ENCODE measurements at regions not wholly inside any gene's neighbourhood (a gene's known extent, or its start where the extent isn't known, plus 50 kb on each side); places are given as distances from the start of the nearest gene placed in this dataset.

DNA sequence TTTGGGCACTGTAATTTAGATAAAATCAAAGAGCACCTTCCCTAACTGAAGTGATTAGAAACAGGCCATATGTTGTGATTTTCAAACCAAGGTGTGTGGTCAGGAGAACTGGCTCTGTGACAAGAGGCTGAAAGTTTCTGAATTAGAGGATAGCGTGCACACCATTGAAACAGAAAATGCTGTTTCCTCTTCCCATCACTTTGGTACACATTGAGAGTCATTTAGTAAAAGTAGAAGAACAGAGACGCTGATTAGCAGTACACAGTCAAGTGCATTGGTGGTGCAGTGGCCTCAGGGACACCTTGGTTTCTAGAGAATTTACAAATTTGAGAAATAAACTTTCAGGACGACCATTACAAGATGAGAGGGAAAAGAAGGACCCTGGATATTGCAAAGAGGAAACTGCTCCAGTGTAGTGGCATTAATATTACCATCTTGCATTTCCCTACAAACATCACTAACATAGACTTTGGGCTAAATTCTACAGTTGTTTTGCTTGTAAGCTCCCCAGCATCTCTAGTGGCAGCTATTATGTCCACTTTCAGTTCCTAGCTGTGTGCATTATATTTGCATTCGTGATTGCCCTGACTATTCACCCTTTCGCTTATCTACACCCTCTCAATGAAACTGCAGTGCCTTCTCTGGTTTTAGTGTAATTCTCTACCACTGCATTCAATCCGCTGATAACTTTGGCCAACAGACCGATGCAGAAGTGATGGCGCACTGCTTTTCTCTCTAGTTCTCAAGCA, 728.1 kb upstream of the GRM7 start:
- TF ChIP-seq, protein P1, sequence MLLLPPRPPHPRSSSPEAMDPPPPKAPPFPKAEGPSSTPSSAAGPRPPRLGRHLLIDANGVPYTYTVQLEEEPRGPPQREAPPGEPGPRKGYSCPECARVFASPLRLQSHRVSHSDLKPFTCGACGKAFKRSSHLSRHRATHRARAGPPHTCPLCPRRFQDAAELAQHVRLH (CRISPR knock-in tag; IDR thresholded peaks at IDR 0.05; ENCODE audit: borderline replicate concordance, low read depth): no peak
- TF ChIP-seq BHLHE40 (IDR thresholded peaks at IDR 0.05; ENCODE audit: low read length): no peak
